ENCODE measurements at regions not wholly inside any gene's neighbourhood (a gene's known extent, or its start where the extent isn't known, plus 50 kb on each side); places are given as distances from the start of the nearest gene placed in this dataset.

- intact Hi-C loops (cut with micrococcal nuclease) = no loop called here
- no peaks in the 10 kb centered on the region for H3K4me1 ChIP-seq (ENCODE audit: control insufficient read depth in 1 of 2, insufficient read depth in 2 of 2, low read length in 2 of 2)
- no peaks in the 10 kb centered on the region for H3K9me3 ChIP-seq (replicated peaks in 1 of 2; ENCODE audit: control insufficient read depth in 1 of 2, insufficient read depth in 1 of 2, low read length in 2 of 2)
- no peaks in the 10 kb centered on the region for H3K36me3 ChIP-seq (replicated peaks in 1 of 2; ENCODE audit: control insufficient read depth in 1 of 2, insufficient read depth in 2 of 2, low read length in 2 of 2)
- H3K4me1 Mint-ChIP-seq = no peaks in the 10 kb centered on the region
- H2AFZ ChIP-seq (ENCODE audit: insufficient read depth, low read depth, low read length, poor library complexity, severe bottlenecking) = no peak overlapping the region
- WGBS (ENCODE audit: insufficient coverage) = 99% methylated on average over 9 of the region's 16 CpGs
- H3K27me3 Mint-ChIP-seq (ENCODE audit: low read depth in 3 of 3) = peaks cover under 1 to 9% (median 3%) of the 10 kb centered on the region in 3 donors
- no peak overlapping the region for H3K4me3 Mint-ChIP-seq
- no peak for TF ChIP-seq CTCF (IDR thresholded peaks at IDR 0.05)
- H3K79me2 ChIP-seq (ENCODE audit: insufficient read depth, low read length) = no peaks in the 10 kb centered on the region
- no peaks in the 10 kb centered on the region for H3K36me3 Mint-ChIP-seq
- H3K27ac ChIP-seq (ENCODE audit: low read depth in 1 of 2, low read length in 2 of 2) = no peak overlapping the region
- peaks cover 0 to 1% (median 0%) of the 10 kb centered on the region in 7 donors for H3K9me3 Mint-ChIP-seq
- DNase-seq = no peak
- no peak overlapping the region for H3K4me3 ChIP-seq (replicated peaks in 1 of 3; ENCODE audit: low read depth in 2 of 3, low read length in 3 of 3)
- no peak overlapping the region for H3K4me2 ChIP-seq (replicated peaks; ENCODE audit: extremely low read depth, low read length, poor library complexity, severe bottlenecking)
- H3K9ac ChIP-seq (ENCODE audit: insufficient read depth, low read length, poor library complexity, severe bottlenecking) = no peak overlapping the region
- no peak overlapping the region for H3K27ac Mint-ChIP-seq
- H3K27me3 ChIP-seq (ENCODE audit: control insufficient read depth in 2 of 2, insufficient read depth in 2 of 2, low read length in 2 of 2) = no peaks in the 10 kb centered on the region
- no peaks in the 10 kb centered on the region for H4K20me1 ChIP-seq (ENCODE audit: insufficient read depth, low read length)
Measured at GRCh38 chr1:56390934-56391731, 188.2 kb downstream of the PLPP3 start.

- no peak overlapping the region for H3K4me2 ChIP-seq (replicated peaks; ENCODE audit: extremely low read depth, low read length, poor library complexity, severe bottlenecking)
- Mint-ChIP-seq H3K36me3 (no peaks in the 10 kb centered on the region), H3K27ac (no peak overlapping the region), H3K4me3 (no peak overlapping the region), H3K9me3 (peaks cover 0 to 1% (median 0%) of the 10 kb centered on the region in 7 donors), H3K27me3 (ENCODE audit: low read depth in 3 of 3) (peaks cover 0 to 9% (median 3%) of the 10 kb centered on the region in 3 donors), H3K4me1 (no peaks in the 10 kb centered on the region)
- H4K20me1 ChIP-seq (ENCODE audit: insufficient read depth, low read length) = no peaks in the 10 kb centered on the region
- H3K9me3 ChIP-seq (replicated peaks in 1 of 2; ENCODE audit: control insufficient read depth in 1 of 2, insufficient read depth in 1 of 2, low read length in 2 of 2) = no peaks in the 10 kb centered on the region
- no peak for TF ChIP-seq CTCF (IDR thresholded peaks at IDR 0.05)
- H3K4me3 ChIP-seq (replicated peaks in 1 of 3; ENCODE audit: low read depth in 2 of 3, low read length in 3 of 3) = no peak overlapping the region
- H3K27ac ChIP-seq (ENCODE audit: low read depth in 1 of 2, low read length in 2 of 2) = no peak overlapping the region
- no peaks in the 10 kb centered on the region for H3K4me1 ChIP-seq (ENCODE audit: control insufficient read depth in 1 of 2, insufficient read depth in 2 of 2, low read length in 2 of 2)
- no CpG with 5 or more reads among the region's 3 CpGs for WGBS (ENCODE audit: insufficient coverage)
- intact Hi-C loops (cut with micrococcal nuclease) = no loop called here
- H3K79me2 ChIP-seq (ENCODE audit: insufficient read depth, low read length) = no peaks in the 10 kb centered on the region
- DNase-seq = no peak
- H3K36me3 ChIP-seq (replicated peaks in 1 of 2; ENCODE audit: control insufficient read depth in 1 of 2, insufficient read depth in 2 of 2, low read length in 2 of 2) = no peaks in the 10 kb centered on the region
- no peak overlapping the region for H3K9ac ChIP-seq (ENCODE audit: insufficient read depth, low read length, poor library complexity, severe bottlenecking)
- H3K27me3 ChIP-seq (ENCODE audit: control insufficient read depth in 2 of 2, insufficient read depth in 2 of 2, low read length in 2 of 2) = no peaks in the 10 kb centered on the region
- no peak overlapping the region for H2AFZ ChIP-seq (ENCODE audit: insufficient read depth, low read depth, low read length, poor library complexity, severe bottlenecking)
Measured at GRCh38 chr1:56390232-56390867, 189.0 kb downstream of the PLPP3 start.

Measured in CD14-positive monocyte (primary cell).